HFF-Myc (cell line): ENCODE measurements at regions not wholly inside any gene's neighbourhood (a gene's known extent, or its start where the extent isn't known, plus 50 kb on each side); places are given as distances from the start of the nearest gene placed in this dataset.

Experiments used
- DNase-seq: peaks from one replicate; pipeline ENCODE4 v3.0.0-alpha.2; 2011; ENCODE audit warnings: low read depth; ENCODE audit errors: extremely low read depth
- H3K4me3 ChIP-seq: replicated peaks from 2 replicates; pipeline ENCODE4 v1.5.1; 2011; ENCODE audit warnings: low read depth, mild to moderate bottlenecking, control low read depth, low read length
- TF ChIP-seq, protein P1 (sequence below): IDR thresholded peaks from 2 replicates; pipeline ENCODE4 v1.5.1; 2012; ENCODE audit warnings: mild to moderate bottlenecking, low read depth, low read length, control low read depth; ENCODE audit errors: missing control alignments

DNA sequence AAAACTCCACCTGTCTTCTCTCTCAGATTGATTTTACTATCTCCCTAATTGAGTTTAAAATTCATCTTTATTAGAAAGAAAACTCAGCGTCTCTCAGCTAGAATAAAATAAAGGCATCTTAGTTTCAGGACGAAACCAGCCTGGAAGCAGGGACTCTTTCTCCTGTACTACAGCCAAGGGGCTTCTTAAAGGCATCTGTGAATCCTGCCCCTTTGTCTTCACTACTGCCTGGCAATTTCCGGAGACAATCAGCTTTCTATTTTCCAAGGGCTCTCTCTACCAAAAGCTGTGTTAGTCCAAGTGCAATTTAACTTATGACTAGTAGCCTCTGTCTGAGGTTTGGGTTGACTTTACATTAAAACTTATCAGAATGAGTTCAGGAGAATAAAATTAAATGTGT, 623.3 kb upstream of the FOXG1 start:
- no peak overlapping the region for H3K4me3 ChIP-seq
- DNase-seq: no peak
- TF ChIP-seq, protein P1, sequence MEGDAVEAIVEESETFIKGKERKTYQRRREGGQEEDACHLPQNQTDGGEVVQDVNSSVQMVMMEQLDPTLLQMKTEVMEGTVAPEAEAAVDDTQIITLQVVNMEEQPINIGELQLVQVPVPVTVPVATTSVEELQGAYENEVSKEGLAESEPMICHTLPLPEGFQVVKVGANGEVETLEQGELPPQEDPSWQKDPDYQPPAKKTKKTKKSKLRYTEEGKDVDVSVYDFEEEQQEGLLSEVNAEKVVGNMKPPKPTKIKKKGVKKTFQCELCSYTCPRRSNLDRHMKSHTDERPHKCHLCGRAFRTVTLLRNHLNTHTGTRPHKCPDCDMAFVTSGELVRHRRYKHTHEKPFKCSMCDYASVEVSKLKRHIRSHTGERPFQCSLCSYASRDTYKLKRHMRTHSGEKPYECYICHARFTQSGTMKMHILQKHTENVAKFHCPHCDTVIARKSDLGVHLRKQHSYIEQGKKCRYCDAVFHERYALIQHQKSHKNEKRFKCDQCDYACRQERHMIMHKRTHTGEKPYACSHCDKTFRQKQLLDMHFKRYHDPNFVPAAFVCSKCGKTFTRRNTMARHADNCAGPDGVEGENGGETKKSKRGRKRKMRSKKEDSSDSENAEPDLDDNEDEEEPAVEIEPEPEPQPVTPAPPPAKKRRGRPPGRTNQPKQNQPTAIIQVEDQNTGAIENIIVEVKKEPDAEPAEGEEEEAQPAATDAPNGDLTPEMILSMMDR: no peak

DNA sequence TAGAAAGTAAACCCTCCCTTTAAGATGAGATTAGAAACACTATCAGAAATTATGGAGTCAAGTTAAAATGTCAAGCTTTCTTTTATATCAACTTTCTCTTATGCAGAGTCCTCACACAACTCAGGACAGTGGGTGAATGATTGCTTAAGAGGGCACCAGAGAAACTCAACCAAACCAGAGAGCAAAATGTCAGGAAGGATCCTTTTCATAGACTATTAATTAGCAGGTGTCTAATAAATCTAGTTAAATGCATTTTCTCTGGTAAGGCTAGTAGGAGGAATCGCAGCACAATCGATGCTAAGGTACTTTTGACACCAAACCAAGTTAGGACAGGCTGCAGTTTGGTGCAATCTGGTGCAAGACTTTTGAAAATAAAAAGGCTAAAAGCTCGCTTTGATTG, 614.7 kb upstream of the FOXG1 start:
- TF ChIP-seq, protein P1: no peak
- no peak for DNase-seq
- H3K4me3 ChIP-seq: no peak overlapping the region

- H3K4me3 ChIP-seq: no peak overlapping the region
- TF ChIP-seq, protein P1: no peak
- DNase-seq: no peak
Measured at GRCh38 chr14:28152453-28153044, 614.0 kb upstream of the FOXG1 start.

- no peak for DNase-seq
- no peak overlapping the region for H3K4me3 ChIP-seq
- TF ChIP-seq, protein P1: no peak
Measured at GRCh38 chr14:28157289-28157869, 609.2 kb upstream of the FOXG1 start.

- TF ChIP-seq, protein P1: no peak
- no peak for DNase-seq
- no peak overlapping the region for H3K4me3 ChIP-seq
Measured at GRCh38 chr14:28157887-28158791, 608.4 kb upstream of the FOXG1 start.

GRCh38 chr14:28161040-28161439, 605.5 kb upstream of the FOXG1 start:
- H3K4me3 ChIP-seq: no peak overlapping the region
- TF ChIP-seq, protein P1: no peak

More at GRCh38 chr14:28161040-28161439, 605.5 kb upstream of the FOXG1 start:
- no peak for DNase-seq
